ENCODE measurements at regions not wholly inside any gene's neighbourhood (a gene's known extent, or its start where the extent isn't known, plus 50 kb on each side); places are given as distances from the start of the nearest gene placed in this dataset.
"Not testable (repeated sequence)": the region's sequence is repeated elsewhere in the genome, so short reads cannot be mapped to it uniquely, and the experiment has no call there.

DNA sequence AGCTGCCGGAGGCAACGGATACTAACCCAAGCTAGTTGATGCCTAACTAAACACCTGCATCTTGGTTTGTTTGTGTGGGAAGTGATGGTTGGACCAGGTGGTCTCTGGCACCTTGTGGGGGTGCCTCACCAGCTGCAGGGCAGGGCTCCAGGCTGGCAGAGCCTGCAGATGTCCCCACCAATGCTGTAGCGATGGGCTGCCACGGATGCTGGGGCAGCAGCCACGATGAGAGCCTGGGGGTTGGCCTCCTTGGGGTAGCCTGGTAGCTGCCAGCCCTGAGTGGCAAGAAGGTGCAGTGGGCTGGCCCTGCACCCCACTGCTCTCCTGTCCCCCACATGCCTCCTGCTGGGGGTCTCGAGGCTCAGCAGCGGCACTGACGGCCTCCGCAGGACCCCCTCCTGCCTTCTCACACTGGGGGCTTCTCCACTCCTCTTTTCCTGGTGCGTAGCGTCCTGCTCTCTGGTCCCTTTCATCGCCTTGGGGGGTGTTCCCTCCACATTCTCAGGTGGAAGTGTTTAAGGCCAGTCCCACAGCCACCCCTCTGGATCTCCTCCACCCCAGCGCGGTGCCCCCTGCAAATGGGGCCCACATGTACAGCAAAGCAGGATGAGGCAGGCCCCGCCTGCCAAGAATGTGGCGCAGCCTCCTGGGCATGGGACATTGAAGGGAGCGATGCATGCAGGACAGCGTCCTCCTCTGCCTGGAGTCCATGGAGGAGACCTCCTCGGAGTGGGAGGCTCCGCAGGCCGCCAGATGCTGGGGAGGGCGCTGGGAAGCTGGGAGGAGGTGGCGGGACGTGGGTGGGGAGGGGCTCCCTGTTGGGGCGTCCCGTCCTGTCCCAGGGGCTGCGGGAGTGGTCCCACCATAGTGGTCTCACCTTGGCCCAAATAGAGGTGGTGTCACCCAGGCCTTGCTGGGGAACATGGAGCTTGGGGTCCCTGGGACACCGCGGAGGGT is 173.1 kb downstream of the ASB1 start:
- no peak for DNase-seq (ENCODE audit: low read depth in 2 of 2)

DNA sequence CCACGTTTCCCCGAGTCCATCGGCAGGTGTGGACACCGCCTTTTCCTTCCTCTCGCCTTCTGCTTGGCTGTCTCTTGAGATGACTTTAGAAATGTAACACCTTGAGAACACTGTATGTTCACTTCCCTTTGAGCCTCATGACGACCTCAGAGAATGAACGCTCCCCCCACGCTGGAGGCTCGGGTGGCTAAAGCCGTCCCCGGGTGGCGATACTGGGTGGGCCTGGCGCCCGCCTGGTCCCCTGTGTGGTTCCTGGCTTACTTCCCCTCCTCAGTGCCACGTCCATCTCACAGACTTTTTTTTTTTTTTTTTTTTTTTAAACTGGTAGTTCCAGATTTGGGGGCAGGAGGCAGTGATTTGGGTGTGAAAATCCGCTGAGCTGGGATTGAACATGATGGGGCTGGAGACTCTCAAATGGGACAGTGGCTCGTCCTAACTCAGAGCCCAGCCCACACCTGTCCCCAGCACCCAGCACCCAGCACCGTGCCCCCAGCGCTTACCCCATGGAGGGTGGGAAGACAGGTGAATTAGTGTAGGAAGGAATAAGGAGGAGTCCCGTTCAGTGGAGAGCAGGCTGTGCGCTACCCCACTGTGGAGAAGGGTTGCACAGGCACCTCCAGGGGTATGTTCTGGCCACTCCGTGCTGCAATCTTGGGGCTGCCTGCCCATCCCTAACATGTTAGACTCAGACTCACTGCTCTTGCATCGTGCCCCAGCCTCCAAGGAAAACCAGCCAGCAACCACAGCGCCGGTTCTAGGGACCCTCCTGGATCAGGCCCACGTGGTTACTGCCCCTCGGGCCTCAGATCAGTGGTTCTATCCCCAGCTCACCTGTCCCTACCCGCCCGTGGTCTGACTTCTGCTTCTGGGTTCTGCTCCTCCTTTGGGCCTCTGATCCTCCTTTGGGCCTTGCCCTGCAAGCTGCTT is 174.0 kb downstream of the ASB1 start:
- no peak for DNase-seq (ENCODE audit: low read depth in 2 of 2)

GRCh38 chr2:238601433-238602222 is 174.9 kb downstream of the ASB1 start:
- DNase-seq (ENCODE audit: low read depth in 2 of 2): no peak

DNA sequence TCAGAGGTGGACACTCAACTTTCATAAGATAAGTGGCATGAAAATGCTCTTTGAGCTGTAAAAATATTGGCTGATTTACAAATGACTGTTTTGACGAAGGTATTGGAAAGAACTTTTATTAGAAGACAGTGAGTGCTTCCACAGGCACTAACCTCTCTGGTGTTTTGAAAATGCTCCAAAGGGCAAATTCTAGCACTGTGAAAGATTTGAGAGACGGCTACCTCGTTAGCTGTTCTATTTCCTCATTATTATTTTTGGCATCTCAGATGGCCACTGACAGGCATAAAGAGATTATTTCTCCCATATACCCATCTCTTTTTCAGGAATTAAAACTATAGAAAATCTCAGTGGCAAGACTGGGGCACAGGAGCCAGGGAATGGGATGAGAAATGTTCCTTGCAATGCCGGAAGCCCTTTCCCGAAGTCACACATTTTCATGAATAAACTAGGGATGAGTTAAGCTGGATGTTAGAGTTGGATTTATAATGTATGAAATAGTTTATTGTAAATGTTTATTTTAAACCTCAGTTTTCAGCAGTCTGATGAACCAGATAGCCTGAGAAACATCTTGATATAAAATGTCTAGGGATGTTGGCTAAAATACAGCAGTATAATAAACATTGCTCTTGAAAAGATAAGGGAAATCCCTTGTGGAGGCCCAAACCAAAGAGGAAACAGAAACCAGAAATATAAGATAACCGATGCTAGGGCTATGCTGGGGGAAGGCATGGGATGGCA is 175.7 kb downstream of the ASB1 start:
- no peak for DNase-seq (ENCODE audit: low read depth in 2 of 2)

DNA sequence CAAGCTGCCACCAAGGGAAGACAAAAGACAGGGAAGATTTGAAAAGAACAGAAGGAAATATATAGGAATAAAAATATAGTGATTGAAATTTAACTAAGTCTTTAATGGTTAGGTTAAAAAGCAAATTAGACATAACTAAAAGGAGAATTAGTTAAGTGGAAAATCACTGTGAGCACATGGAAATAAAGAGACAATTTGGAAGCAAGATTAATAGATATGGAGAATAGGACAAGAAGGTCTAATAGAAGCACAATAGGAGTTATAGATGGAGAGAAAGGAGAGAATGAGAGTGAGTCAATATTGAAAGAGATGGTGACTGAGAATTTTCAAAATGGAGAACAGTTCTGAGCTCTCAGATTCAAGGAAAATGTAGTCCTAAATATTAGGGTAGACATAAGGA is 176.9 kb downstream of the ASB1 start:
- DNase-seq (ENCODE audit: low read depth in 2 of 2): no peak

DNA sequence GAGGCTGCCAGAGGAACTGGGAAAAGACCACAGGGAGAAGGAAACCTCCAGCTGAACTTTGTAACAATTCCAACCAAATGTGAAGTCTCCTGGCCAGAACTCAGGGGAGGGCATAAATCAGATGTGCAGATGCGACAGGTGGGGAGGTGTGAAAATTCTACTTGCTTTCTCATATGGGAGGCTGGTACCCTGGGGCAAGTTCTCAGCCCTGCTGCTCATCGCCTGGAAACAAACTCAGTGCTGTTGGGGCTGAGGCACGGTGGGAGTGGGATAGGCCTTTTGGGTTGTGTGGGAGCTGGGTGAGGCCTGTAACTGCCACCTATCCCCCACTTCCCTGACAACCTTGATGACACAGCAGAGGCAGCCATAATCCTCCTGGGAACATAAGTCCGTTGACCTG is 179.6 kb downstream of the ASB1 start:
- DNase-seq (ENCODE audit: low read depth in 2 of 2): no peak

DNA sequence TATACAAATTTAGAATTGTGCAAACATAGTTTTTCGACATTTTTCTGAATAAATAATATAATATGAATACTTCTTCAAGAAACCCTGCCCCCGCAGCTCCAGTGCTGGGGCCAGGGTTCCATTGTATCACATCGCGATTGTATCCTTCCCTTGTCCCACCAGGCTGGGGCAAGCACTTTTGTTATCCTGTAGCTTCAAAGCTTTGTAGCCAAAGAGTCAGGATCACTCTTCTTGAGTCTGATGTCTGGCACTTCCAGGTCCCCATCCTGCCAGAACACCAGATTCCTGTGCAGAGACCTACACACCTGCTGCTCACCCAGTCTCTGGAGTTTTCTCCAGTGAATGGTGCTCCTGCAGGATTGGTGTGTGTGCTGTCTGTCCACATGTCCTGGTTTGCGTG is 186.9 kb downstream of the ASB1 start:
- no peak for DNase-seq (ENCODE audit: low read depth in 2 of 2)

- DNase-seq (ENCODE audit: low read depth in 2 of 2): no peak
These were observed 187.6 kb downstream of the ASB1 start for GRCh38 chr2:238614376-238614775.

DNA sequence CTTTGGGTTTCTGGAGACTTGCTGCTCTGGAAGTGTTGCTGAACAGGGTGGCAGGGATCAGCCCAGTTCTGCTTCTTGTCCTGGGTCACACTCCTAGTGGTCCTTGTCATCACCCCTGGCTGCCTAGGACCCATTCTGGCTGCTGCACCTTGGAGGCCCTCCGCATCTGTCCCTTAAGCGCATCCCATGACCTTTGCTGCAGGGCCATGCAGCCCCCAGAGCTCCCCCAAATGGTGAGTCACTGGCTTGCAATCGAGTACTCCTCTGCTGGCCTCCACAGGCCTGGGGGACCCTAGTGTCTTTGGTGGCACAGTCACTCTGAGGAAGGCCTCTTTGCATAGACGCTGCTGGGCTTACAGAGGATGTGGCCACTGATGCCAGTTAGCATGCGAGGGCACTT is 188.5 kb downstream of the ASB1 start:
- no peak for DNase-seq (ENCODE audit: low read depth in 2 of 2)

GRCh38 chr2:238616681-238617080 is 190.0 kb downstream of the ASB1 start:
- DNase-seq (ENCODE audit: low read depth in 2 of 2): no peak

DNA sequence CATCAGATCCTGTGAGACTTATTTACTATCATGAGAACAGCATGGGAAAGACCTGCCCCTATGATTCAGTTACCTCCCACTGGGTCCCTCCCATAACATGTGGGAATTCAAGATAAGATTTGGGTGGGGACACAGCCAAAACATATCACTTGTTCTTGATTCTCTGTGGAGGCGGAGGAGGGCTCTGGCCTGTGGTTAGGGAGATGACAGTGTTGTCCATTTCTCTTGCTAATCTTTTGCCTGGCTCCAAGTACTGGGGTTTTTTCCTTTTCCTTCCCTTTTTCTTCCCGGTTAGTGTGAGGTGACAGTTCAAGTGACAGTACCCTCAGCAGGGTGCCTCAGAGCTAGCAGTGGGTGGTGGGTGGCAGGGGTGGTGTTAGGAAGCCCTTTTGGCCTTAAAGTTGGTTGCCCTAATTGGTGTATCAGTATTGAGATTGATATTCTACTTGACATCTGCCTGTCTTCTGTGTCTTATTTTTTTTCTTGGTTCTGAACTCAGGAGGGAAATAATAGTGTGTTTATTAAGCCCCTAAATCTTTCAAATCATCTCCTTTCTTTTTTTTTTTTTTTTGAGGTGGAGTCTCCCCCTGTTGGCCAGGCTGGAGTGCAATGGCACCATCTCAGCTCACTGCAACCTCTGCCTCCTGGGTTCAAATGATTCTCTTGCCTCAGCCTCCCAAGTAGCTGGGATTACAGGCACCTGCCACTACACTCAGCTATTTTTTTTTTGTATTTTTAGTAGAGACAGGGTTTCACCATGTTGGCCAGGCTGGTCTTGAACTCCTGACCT is 192.0 kb downstream of the ASB1 start:
- not testable (repeated sequence) for DNase-seq (ENCODE audit: low read depth in 2 of 2)

DNA sequence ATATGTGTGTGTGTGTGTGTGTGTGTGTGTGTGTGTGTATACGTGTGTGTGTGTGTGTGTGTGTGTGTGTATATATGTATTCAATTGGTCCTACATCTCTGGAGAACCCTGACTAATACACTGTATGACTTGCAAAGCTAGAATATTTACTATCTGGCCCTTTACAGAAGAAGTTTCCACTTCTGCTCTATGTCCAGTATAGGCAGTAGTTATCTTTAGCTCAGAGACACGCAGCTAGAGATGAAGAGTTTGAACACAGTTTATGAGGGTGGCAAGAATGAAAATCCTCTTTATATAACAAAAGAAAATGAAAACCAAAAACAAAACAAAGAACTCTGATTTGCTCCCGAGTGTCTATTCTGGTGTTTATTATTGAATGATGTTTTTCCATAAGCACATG is 201.2 kb downstream of the ASB1 start:
- no peak for DNase-seq (ENCODE audit: low read depth in 2 of 2)

DNA sequence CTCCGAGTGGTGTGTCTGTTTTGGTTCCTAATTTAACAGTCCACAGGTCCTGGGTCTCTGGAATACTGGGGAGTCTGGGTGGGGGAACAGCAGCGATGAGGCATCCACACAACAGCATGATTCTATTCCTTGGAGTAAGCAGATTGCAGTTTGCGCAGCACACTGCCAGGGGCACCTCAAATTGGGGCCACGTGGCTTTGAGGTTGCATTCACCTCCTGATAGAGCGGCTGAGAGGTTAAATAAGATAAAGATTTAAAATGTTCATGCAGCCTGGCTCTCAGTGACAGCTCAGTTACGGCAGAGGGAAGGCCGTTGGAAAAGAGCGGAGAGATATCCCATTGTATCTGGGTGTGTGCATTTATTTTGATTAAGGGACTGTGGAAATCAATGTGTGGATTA is 202.3 kb downstream of the ASB1 start:
- no peak for DNase-seq (ENCODE audit: low read depth in 2 of 2)

GRCh38 chr2:238631491-238632180 is 204.9 kb downstream of the ASB1 start:
- no peak for DNase-seq (ENCODE audit: low read depth in 2 of 2)

DNA sequence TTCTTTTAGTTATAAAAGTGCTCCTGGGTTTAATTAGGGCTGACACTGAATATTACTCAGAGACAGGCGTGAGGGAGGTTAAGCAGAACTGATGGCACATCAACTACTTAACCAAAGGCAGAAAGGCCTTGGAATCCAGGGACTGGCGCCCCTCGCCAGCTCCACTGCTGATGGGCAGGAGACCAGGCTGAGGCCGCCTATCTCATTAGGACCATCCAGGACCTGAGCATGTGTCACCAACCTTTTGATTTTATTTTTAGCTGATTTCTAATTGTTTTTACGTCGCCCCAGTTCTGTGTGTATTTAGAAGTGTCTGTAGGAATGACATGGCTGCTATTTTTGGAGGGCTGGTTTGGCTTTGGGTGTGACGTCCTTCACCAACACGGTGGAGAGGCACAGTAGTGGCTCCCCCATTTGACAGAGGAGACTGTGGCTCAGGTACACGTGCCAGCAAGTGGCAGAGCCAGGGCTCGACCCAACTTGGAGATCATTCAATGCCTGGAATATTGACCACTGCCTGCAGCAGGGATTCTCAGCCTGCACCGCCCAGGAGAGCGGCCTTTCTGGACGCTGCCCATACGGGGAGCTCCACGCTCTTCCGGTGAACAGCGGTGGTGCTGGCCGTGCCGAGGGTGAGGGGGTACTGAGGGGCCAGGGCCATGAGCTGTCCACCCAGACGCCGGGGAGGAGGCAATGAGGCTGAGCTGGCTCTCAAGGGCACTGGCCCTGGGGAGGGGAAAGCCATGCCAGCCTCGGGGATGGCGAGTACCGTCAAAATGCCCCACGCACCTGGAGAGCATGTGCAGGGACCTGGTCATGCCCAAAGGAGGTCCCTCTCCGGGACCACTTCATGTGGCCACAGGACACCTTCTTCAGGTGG is 205.7 kb downstream of the ASB1 start:
- DNase-seq (ENCODE audit: low read depth in 2 of 2): no peak

GRCh38 chr2:238633426-238634328 is 206.9 kb downstream of the ASB1 start:
- no peak for DNase-seq (ENCODE audit: low read depth in 2 of 2)

GRCh38 chr2:238634701-238635357 is 208.1 kb downstream of the ASB1 start:
- DNase-seq (ENCODE audit: low read depth in 2 of 2): no peak

All from activated CD4-positive, alpha-beta T cell treated with anti-CD3 and anti-CD28 coated beads for 24 hours (primary cell).